ENCODE measurements at regions not wholly inside any gene's neighbourhood (a gene's known extent, or its start where the extent isn't known, plus 50 kb on each side); places are given as distances from the start of the nearest gene placed in this dataset.

DNA sequence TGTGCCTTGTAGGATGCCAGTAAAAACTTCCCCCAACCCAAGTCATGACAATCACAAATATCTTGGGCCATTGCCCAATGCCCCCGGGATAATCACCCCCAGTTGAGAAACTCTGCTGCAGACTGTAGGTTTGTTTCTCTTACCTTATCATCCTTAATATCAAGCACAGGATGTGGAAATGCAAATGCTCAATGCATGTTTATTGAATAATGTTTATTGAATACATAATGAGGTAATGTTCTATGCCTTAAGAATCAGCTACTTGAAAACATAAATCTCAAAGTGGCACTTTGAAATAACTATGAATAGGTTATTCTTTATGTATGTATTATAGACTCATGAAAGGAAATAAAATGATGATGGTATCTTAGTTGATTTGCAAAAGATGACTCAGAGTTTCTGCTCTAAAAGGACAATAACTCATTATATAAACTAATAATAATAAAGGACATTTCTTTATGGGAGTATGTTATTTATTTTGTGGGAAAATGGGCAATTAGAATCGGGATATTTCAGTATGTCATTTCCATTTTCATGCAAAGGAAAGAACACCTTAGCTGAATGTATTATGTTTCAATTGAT is 414.2 kb downstream of the EFNB2 start:
- TF ChIP-seq, protein P1, sequence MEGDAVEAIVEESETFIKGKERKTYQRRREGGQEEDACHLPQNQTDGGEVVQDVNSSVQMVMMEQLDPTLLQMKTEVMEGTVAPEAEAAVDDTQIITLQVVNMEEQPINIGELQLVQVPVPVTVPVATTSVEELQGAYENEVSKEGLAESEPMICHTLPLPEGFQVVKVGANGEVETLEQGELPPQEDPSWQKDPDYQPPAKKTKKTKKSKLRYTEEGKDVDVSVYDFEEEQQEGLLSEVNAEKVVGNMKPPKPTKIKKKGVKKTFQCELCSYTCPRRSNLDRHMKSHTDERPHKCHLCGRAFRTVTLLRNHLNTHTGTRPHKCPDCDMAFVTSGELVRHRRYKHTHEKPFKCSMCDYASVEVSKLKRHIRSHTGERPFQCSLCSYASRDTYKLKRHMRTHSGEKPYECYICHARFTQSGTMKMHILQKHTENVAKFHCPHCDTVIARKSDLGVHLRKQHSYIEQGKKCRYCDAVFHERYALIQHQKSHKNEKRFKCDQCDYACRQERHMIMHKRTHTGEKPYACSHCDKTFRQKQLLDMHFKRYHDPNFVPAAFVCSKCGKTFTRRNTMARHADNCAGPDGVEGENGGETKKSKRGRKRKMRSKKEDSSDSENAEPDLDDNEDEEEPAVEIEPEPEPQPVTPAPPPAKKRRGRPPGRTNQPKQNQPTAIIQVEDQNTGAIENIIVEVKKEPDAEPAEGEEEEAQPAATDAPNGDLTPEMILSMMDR (IDR thresholded peaks at IDR 0.05) = no peak
- TF ChIP-seq POLR2A (IDR thresholded peaks at IDR 0.05) (no peak), POLR2AphosphoS5 (IDR thresholded peaks at IDR 0.05) (no peak)

Measured in breast epithelium (tissue), 3 donors.